ENCODE measurements at regions not wholly inside any gene's neighbourhood (a gene's known extent, or its start where the extent isn't known, plus 50 kb on each side); places are given as distances from the start of the nearest gene placed in this dataset.
A peak's percentile ranks its signal among the peaks of the same experiment; 100 is the strongest.

- DNase-seq (ENCODE audit: low read depth): peak; percentile 13
Measured at GRCh38 chr6:140599916-140600315, 1225.5 kb upstream of the CITED2 start.

- no peak for DNase-seq (ENCODE audit: low read depth)
Measured at GRCh38 chr6:140597181-140597580, 1222.7 kb upstream of the CITED2 start.

GRCh38 chr6:140594806-140595128, 1220.3 kb upstream of the CITED2 start:
- no peak for DNase-seq (ENCODE audit: low read depth)

GRCh38 chr6:140592877-140593276, 1218.4 kb upstream of the CITED2 start:
- DNase-seq (ENCODE audit: low read depth): no peak

GRCh38 chr6:140590641-140591040, 1216.2 kb upstream of the CITED2 start:
- DNase-seq (ENCODE audit: low read depth): no peak

GRCh38 chr6:140586426-140587061, 1212.1 kb upstream of the CITED2 start:
- no peak for DNase-seq (ENCODE audit: low read depth)

GRCh38 chr6:140581601-140582000, 1207.2 kb upstream of the CITED2 start:
- no peak for DNase-seq (ENCODE audit: low read depth)

GRCh38 chr6:140579918-140580317, 1205.5 kb upstream of the CITED2 start:
- no peak for DNase-seq (ENCODE audit: low read depth)

- DNase-seq (ENCODE audit: low read depth): no peak
Measured at GRCh38 chr6:140576004-140576555, 1201.6 kb upstream of the CITED2 start.

GRCh38 chr6:140572867-140573266, 1198.4 kb upstream of the CITED2 start:
- DNase-seq (ENCODE audit: low read depth): no peak

- peak; percentile 11 for DNase-seq (ENCODE audit: low read depth)
Measured at GRCh38 chr6:140572129-140572528, 1197.7 kb upstream of the CITED2 start.

GRCh38 chr6:140571145-140571544, 1196.7 kb upstream of the CITED2 start:
- no peak for DNase-seq (ENCODE audit: low read depth)

GRCh38 chr6:140567466-140567865, 1193.0 kb upstream of the CITED2 start:
- no peak for DNase-seq (ENCODE audit: low read depth)

- DNase-seq (ENCODE audit: low read depth): peak; percentile 20
Measured at GRCh38 chr6:140566781-140567277, 1192.4 kb upstream of the CITED2 start.

- DNase-seq (ENCODE audit: low read depth): no peak
Measured at GRCh38 chr6:140563728-140564127, 1189.3 kb upstream of the CITED2 start.

- no peak for DNase-seq (ENCODE audit: low read depth)
Measured at GRCh38 chr6:140561701-140562100, 1187.3 kb upstream of the CITED2 start.

- DNase-seq (ENCODE audit: low read depth): no peak
Measured at GRCh38 chr6:140560671-140561070, 1186.2 kb upstream of the CITED2 start.

- DNase-seq (ENCODE audit: low read depth): no peak
Measured at GRCh38 chr6:140559458-140559857, 1185.0 kb upstream of the CITED2 start.

- no peak for DNase-seq (ENCODE audit: low read depth)
Measured at GRCh38 chr6:140554421-140554820, 1180.0 kb upstream of the CITED2 start.

- DNase-seq (ENCODE audit: low read depth): no peak
Measured at GRCh38 chr6:140548366-140548765, 1173.9 kb upstream of the CITED2 start.

- DNase-seq (ENCODE audit: low read depth): no peak
Measured at GRCh38 chr6:140546640-140547039, 1172.2 kb upstream of the CITED2 start.

- no peak for DNase-seq (ENCODE audit: low read depth)
Measured at GRCh38 chr6:140544431-140544830, 1170.0 kb upstream of the CITED2 start.

GRCh38 chr6:140542863-140543262, 1168.4 kb upstream of the CITED2 start:
- no peak for DNase-seq (ENCODE audit: low read depth)

- no peak for DNase-seq (ENCODE audit: low read depth)
Measured at GRCh38 chr6:140541288-140541687, 1166.8 kb upstream of the CITED2 start.

All from forelimb muscle (tissue), 1 donor.